ENCODE measurements at regions not wholly inside any gene's neighbourhood (a gene's known extent, or its start where the extent isn't known, plus 50 kb on each side); places are given as distances from the start of the nearest gene placed in this dataset.

DNA sequence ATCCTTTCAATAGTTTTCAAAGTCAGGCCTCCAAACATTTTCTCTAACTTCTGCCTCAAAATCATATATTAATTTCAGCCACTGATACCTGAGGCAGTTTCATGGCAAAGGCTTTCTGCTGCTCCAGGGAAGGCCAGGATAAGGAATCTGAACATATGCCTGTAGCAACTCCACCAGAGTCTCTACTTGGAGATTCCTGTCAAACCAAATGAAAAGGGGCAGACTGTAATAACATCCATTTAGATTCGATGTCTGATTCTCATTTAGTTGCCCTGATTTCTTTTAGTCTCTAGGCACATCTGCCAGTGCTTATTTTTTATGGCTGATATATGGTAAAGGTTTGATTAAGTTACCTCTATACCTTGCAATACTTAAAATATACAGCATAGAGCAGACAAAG, 109.6 kb upstream of the ZNF385D start:
- no peak overlapping the region for H3K4me3 ChIP-seq (ENCODE audit: low read depth, low read length)
- TF ChIP-seq, protein P1, sequence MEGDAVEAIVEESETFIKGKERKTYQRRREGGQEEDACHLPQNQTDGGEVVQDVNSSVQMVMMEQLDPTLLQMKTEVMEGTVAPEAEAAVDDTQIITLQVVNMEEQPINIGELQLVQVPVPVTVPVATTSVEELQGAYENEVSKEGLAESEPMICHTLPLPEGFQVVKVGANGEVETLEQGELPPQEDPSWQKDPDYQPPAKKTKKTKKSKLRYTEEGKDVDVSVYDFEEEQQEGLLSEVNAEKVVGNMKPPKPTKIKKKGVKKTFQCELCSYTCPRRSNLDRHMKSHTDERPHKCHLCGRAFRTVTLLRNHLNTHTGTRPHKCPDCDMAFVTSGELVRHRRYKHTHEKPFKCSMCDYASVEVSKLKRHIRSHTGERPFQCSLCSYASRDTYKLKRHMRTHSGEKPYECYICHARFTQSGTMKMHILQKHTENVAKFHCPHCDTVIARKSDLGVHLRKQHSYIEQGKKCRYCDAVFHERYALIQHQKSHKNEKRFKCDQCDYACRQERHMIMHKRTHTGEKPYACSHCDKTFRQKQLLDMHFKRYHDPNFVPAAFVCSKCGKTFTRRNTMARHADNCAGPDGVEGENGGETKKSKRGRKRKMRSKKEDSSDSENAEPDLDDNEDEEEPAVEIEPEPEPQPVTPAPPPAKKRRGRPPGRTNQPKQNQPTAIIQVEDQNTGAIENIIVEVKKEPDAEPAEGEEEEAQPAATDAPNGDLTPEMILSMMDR (IDR thresholded peaks at IDR 0.05; ENCODE audit: low read depth, low read length): no peak

DNA sequence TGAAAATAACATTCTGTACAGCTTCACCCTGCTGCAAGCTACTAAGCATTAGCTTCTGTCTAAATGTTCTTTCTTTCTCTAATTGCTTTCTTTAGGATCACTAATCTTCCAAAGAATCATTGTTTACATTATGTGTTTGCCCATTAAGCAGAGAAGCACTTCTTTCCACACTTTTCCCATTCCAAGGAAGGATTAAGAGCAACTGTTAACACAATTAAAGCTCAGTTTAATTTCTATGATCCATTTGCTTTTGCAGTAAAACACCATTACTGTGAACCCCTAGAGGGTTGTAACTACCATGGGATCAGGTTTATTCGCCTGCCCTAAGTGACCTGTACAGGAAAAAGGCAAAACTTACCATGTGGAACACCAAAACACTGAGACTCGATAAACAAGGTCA, 125.8 kb upstream of the ZNF385D start:
- H3K4me3 ChIP-seq (ENCODE audit: low read depth, low read length): no peak overlapping the region
- TF ChIP-seq, protein P1 (IDR thresholded peaks at IDR 0.05; ENCODE audit: low read depth, low read length): no peak

DNA sequence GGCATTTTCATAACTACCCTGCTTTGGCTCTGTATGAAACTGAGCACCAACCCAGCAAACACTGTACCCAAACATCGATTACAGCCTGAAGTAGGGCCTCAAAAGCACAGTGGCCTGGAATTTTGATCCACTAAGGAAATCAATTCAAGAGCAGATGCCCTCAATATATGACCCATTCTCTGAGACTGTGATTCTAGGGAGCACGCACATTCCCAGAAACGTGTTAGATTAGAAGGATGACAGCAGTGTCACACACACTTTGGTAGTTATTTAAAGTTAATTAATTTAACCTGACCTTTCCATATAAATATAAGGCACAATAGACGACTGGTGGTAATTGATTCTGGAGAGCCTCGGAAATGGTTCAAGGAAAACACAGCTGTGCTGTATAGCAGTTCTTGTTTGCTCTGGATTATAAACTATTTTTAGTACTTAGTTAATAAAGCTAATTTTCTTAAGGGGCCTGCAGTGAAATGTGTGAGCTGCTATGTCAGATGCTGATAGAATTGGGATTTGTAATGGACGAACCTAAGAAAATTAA, 126.3 kb upstream of the ZNF385D start:
- H3K4me3 ChIP-seq (ENCODE audit: low read depth, low read length): no peak overlapping the region
- TF ChIP-seq, protein P1 (IDR thresholded peaks at IDR 0.05; ENCODE audit: low read depth, low read length): no peak

DNA sequence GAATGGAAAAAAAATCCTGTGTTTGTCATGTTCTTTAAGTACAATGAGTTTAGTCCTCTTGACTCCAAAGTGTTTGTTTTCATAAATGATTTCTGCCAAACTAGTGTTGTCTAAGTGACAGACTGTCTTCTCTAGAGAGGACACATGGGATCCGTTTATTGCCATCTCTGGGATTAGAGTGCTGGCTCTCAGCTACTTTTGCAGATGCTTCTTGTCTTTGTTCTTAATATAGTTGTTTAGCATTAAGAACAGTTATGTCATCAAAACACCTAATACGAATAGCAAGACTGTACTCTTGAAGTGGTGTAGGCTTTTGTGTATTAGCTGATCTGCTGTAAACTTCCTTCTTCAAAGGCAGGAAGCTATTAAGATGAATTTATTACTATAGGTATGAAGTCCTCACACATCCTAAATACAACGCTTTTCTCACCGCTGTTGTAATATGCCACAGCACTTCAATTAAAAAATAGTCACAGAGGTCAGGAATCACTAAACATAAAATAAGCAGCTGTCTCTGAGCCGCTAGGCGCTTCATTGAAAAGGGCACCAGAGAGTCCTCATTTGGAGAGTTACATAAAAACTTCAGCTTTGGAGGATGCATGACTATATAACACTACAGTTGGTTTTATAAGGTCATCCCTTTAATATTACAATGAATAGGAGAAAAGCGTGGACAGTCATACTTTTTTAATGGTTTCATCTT, 128.3 kb upstream of the ZNF385D start:
- TF ChIP-seq, protein P1 (IDR thresholded peaks at IDR 0.05; ENCODE audit: low read depth, low read length): no peak

DNA sequence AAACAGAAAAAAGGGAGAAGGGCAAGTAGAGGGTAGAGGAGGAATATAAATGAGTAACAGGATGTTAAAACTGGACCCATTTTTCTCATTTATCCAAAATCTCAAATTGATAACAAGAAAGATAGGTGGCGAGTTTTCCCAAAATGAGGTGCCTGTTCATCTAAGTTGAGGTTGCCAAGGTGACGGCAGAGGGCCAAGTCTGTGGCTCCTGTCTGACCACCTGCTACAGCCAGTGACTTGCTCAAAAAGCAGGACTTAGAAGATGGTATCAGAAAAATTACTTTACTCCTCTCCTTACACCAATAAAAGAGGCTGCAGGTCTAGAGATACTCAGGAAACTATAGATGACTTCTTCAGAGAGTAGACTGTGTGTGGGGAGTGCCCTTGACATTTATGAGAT, 137.6 kb upstream of the ZNF385D start:
- no peak overlapping the region for H3K4me3 ChIP-seq (ENCODE audit: low read depth, low read length)
- TF ChIP-seq, protein P1 (IDR thresholded peaks at IDR 0.05; ENCODE audit: low read depth, low read length): no peak

More for the DNA sequence above, 128.3 kb upstream of the ZNF385D start:
- no peak overlapping the region for H3K4me3 ChIP-seq (ENCODE audit: low read depth, low read length)

DNA sequence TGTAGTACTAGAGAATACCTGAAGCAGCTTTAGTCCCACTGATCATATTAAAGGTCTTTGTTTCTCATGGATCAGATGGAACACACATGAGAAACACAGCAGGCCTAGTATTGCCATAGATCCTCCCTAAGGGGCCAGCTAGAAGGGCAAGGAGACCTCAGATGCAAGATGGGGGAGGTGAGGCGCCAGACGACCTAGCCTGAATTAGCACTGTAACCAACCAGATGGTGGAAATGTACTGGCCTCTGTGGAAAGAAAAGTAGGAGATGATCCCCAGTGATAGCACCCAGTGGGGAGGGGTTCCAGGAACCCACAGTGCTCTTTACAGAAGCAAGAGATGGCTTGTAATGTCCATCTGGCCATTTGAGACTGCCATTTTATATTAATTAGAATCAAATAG, 138.2 kb upstream of the ZNF385D start:
- TF ChIP-seq, protein P1 (IDR thresholded peaks at IDR 0.05; ENCODE audit: low read depth, low read length): no peak
- H3K4me3 ChIP-seq (ENCODE audit: low read depth, low read length): no peak overlapping the region

DNA sequence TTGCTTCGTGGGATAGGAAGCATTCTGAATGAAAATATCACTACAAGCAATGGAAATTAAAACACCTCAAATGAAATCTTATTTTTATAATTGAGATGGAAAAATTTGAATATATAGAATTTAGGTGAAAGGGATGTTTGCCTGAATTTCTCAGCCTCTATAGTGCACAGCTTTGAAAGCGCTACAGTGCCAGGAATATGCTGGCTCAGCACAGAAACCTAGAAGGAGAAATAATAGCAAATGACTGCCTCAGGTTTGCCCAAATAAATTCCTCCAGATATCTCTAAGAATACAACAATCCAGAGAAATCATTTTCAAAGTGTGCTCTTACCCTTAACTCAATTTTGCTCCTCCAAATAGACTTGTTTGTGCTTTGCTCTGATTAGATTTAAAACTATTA, 141.1 kb upstream of the ZNF385D start:
- TF ChIP-seq, protein P1 (IDR thresholded peaks at IDR 0.05; ENCODE audit: low read depth, low read length): no peak
- no peak overlapping the region for H3K4me3 ChIP-seq (ENCODE audit: low read depth, low read length)

Measured in WI38 (cell line).